ENCODE measurements at regions not wholly inside any gene's neighbourhood (a gene's known extent, or its start where the extent isn't known, plus 50 kb on each side); places are given as distances from the start of the nearest gene placed in this dataset.

DNA sequence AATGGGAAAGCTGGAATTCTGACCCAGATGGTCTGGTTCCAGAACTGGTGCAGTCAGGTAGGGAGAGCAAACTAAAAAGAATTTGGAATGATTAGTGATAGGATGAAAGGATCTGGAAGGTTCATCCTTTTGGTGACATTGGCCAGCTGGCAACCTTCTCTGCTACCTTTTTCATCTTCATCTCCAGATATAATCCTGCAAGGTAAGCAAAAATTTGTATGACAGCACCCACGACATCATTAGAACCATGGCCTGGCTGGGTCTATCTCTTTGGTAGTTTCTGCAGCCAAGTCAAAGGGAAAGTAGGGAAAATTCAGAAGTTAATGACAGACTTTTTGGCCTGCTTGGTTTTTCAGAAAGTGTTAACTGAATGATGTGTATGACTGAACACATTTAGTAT is 188.9 kb upstream of the MALRD1 start:
- 89% methylated on average over 1 of the region's 1 CpG for WGBS (ENCODE audit: insufficient coverage)
- no peak for TF ChIP-seq EZH2 (IDR thresholded peaks at IDR 0.05; ENCODE audit: borderline replicate concordance, insufficient read depth, low read depth, low read length, poor library complexity, severe bottlenecking)
- TF ChIP-seq, protein P1, sequence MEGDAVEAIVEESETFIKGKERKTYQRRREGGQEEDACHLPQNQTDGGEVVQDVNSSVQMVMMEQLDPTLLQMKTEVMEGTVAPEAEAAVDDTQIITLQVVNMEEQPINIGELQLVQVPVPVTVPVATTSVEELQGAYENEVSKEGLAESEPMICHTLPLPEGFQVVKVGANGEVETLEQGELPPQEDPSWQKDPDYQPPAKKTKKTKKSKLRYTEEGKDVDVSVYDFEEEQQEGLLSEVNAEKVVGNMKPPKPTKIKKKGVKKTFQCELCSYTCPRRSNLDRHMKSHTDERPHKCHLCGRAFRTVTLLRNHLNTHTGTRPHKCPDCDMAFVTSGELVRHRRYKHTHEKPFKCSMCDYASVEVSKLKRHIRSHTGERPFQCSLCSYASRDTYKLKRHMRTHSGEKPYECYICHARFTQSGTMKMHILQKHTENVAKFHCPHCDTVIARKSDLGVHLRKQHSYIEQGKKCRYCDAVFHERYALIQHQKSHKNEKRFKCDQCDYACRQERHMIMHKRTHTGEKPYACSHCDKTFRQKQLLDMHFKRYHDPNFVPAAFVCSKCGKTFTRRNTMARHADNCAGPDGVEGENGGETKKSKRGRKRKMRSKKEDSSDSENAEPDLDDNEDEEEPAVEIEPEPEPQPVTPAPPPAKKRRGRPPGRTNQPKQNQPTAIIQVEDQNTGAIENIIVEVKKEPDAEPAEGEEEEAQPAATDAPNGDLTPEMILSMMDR (IDR thresholded peaks at IDR 0.05) = no peak
- H3K4me1 Mint-ChIP-seq = no peaks in the 10 kb centered on the region
- DNase-seq (no peak), ATAC-seq (ENCODE audit: low read depth) (no peak)
- no peaks in the 10 kb centered on the region for H3K27me3 Mint-ChIP-seq
- Histone ChIP-seq H3K4me1 (ENCODE audit: control insufficient read depth in 2 of 2, insufficient read depth in 2 of 2, low read length in 2 of 2) (no peaks in the 10 kb centered on the region), H3K79me2 (ENCODE audit: control insufficient read depth, insufficient read depth, low read length) (no peaks in the 10 kb centered on the region), H2AFZ (ENCODE audit: insufficient read depth, low read depth, low read length, poor library complexity, severe bottlenecking) (no peak overlapping the region), H3K4me3 (ENCODE audit: control extremely low read depth in 1 of 5, extremely low read depth in 1 of 5, insufficient read depth in 1 of 5, low read depth in 2 of 5, low read length in 4 of 5) (no peak overlapping the region), H4K20me1 (ENCODE audit: control insufficient read depth, insufficient read depth, low read length, poor library complexity, severe bottlenecking) (no peaks in the 10 kb centered on the region), H3K36me3 (replicated peaks in 1 of 2; ENCODE audit: control extremely low read depth in 1 of 2, control insufficient read depth in 1 of 2, extremely low read depth in 1 of 2, insufficient read depth in 2 of 2, low read length in 1 of 2) (no peaks in the 10 kb centered on the region), H3K9me3 (ENCODE audit: control extremely low read depth in 1 of 3, control insufficient read depth in 2 of 3, insufficient read depth in 1 of 3, low read length in 2 of 3) (peaks cover 0 to 4% (median 0%) of the 10 kb centered on the region in 3 donors), H3K4me2 (replicated peaks; ENCODE audit: low read depth, low read length, poor library complexity, severe bottlenecking) (no peak overlapping the region), H3K27me3 (replicated peaks in 1 of 4; ENCODE audit: control extremely low read depth in 1 of 4, control insufficient read depth in 3 of 4, insufficient read depth in 4 of 4, low read length in 3 of 4) (no peaks in the 10 kb centered on the region), H3K9ac (ENCODE audit: low read length) (no peak overlapping the region), H3K27ac (ENCODE audit: low read length in 2 of 2) (no peak overlapping the region)
- intact Hi-C loops (cut with micrococcal nuclease) = no loop called here
- no peak overlapping the region for H3K27ac Mint-ChIP-seq
- peaks cover 2% of the 10 kb centered on the region for H3K9me3 Mint-ChIP-seq (ENCODE audit: insufficient read depth)
- ChIA-PET CTCF (no interaction called here), POLR2A (no interaction called here)
- no peak overlapping the region for H3K4me3 Mint-ChIP-seq

DNA sequence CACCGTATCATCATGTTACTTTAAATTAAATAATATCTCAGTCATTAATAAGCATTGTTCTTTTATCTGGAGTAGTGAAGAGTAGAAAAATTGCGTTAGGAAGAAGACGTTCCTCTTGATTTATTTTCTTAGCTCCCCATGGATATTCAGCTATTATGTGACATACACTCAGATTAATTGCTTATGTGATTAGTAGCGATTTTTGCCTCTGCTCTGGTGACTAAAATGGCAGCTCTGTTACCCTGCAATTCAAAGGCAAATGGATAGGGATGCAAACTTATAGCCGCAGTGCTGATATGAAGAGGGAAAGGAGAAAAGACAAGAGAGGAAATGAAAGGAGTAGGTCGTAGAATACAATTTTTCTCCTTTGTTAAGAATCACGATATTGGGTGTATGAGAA is 188.4 kb upstream of the MALRD1 start:
- no peaks in the 10 kb centered on the region for H3K4me1 Mint-ChIP-seq
- DNase-seq (no peak), ATAC-seq (ENCODE audit: low read depth) (no peak)
- Histone ChIP-seq H3K9ac (ENCODE audit: low read length) (no peak overlapping the region), H3K4me2 (replicated peaks; ENCODE audit: low read depth, low read length, poor library complexity, severe bottlenecking) (no peak overlapping the region), H3K4me1 (ENCODE audit: control insufficient read depth in 2 of 2, insufficient read depth in 2 of 2, low read length in 2 of 2) (no peaks in the 10 kb centered on the region), H3K79me2 (ENCODE audit: control insufficient read depth, insufficient read depth, low read length) (no peaks in the 10 kb centered on the region), H3K9me3 (ENCODE audit: control extremely low read depth in 1 of 3, control insufficient read depth in 2 of 3, insufficient read depth in 1 of 3, low read length in 2 of 3) (peaks cover 0 to 4% (median 0%) of the 10 kb centered on the region in 3 donors), H3K27me3 (replicated peaks in 1 of 4; ENCODE audit: control extremely low read depth in 1 of 4, control insufficient read depth in 3 of 4, insufficient read depth in 4 of 4, low read length in 3 of 4) (no peaks in the 10 kb centered on the region), H4K20me1 (ENCODE audit: control insufficient read depth, insufficient read depth, low read length, poor library complexity, severe bottlenecking) (no peaks in the 10 kb centered on the region), H3K27ac (ENCODE audit: low read length in 2 of 2) (no peak overlapping the region), H3K4me3 (ENCODE audit: control extremely low read depth in 1 of 5, extremely low read depth in 1 of 5, insufficient read depth in 1 of 5, low read depth in 2 of 5, low read length in 4 of 5) (no peak overlapping the region), H2AFZ (ENCODE audit: insufficient read depth, low read depth, low read length, poor library complexity, severe bottlenecking) (no peak overlapping the region), H3K36me3 (replicated peaks in 1 of 2; ENCODE audit: control extremely low read depth in 1 of 2, control insufficient read depth in 1 of 2, extremely low read depth in 1 of 2, insufficient read depth in 2 of 2, low read length in 1 of 2) (no peaks in the 10 kb centered on the region)
- H3K27me3 Mint-ChIP-seq = no peaks in the 10 kb centered on the region
- H3K4me3 Mint-ChIP-seq = no peak overlapping the region
- 100% methylated on average over 1 of the region's 7 CpGs for WGBS (ENCODE audit: insufficient coverage)
- H3K27ac Mint-ChIP-seq = no peak overlapping the region
- ChIA-PET POLR2A (no interaction called here), CTCF (no interaction called here)
- TF ChIP-seq, protein P1 (IDR thresholded peaks at IDR 0.05) = no peak
- TF ChIP-seq EZH2 (IDR thresholded peaks at IDR 0.05; ENCODE audit: borderline replicate concordance, insufficient read depth, low read depth, low read length, poor library complexity, severe bottlenecking) = no peak
- intact Hi-C loops (cut with micrococcal nuclease) = no loop called here
- H3K9me3 Mint-ChIP-seq (ENCODE audit: insufficient read depth) = peaks cover 2% of the 10 kb centered on the region
